Neural cell (in vitro differentiated cells): ENCODE measurements at regions not wholly inside any gene's neighbourhood (a gene's known extent, or its start where the extent isn't known, plus 50 kb on each side); places are given as distances from the start of the nearest gene placed in this dataset.
A peak's percentile ranks its signal among the peaks of the same experiment; 100 is the strongest.

Experiments
- H2AFZ ChIP-seq: fragments of 200-600, 300-800 bp; sonication (generic), shearing (Covaris generic); 2 replicates; pipeline ENCODE4 v1.6.0; 2014; ENCODE audit warnings: low read depth, mild to moderate bottlenecking, antibody characterized with exemption, low read length, moderate library complexity
- H3F3A ChIP-seq: fragments of 200-600 bp; shearing (Covaris generic); 2 replicates; pipeline ENCODE4 v1.6.1; 2016; ENCODE audit warnings: mild to moderate bottlenecking, moderate library complexity, mixed read lengths, antibody characterized with exemption, low read length; ENCODE audit not compliant: insufficient read depth, poor library complexity, severe bottlenecking
- H3K27ac ChIP-seq: fragments of 200-600, 300-800 bp; sonication (generic), shearing (Covaris generic); 2 replicates; pipeline ENCODE4 v1.5.1; 2014; ENCODE audit warnings: mild to moderate bottlenecking, low read length, moderate library complexity
- H3K27me3 ChIP-seq: fragments of 300-800, 200-600 bp; sonication (generic), shearing (Covaris generic); 2 replicates; pipeline ENCODE4 v1.6.0; 2014; ENCODE audit warnings: mild to moderate bottlenecking, low read depth, low read length, moderate library complexity; ENCODE audit not compliant: insufficient read depth
- H3K36me3 ChIP-seq: fragments of 300-800, 200-600 bp; sonication (generic), shearing (Covaris generic); 2 replicates; pipeline ENCODE4 v1.5.1; 2014; ENCODE audit warnings: mild to moderate bottlenecking, antibody characterized with exemption, low read length, moderate library complexity; ENCODE audit not compliant: insufficient read depth
- H3K4me2 ChIP-seq: fragments of 300-800, 200-600 bp; sonication (generic), shearing (Covaris generic); 2 replicates; pipeline ENCODE4 v1.6.0; 2014; ENCODE audit warnings: mild to moderate bottlenecking, low read length
- H3K4me3 ChIP-seq: fragments of 300-800, 200-600 bp; sonication (generic), shearing (Covaris generic); 2 replicates; pipeline ENCODE4 v1.5.1; 2014; ENCODE audit warnings: mild to moderate bottlenecking, low read length, moderate library complexity
- H3K79me2 ChIP-seq: fragments of 200-600 bp; shearing (Covaris generic); replicated peaks from 2 replicates; pipeline ENCODE4 v1.6.0; 2014; ENCODE audit warnings: mild to moderate bottlenecking, low read length, moderate library complexity; ENCODE audit not compliant: insufficient read depth
- H3K9ac ChIP-seq: fragments of 300-800, 200-600 bp; sonication (generic), shearing (Covaris generic); 2 replicates; pipeline ENCODE4 v1.6.1; 2016; ENCODE audit warnings: mild to moderate bottlenecking, low read length, mixed read lengths
- H3K9me2 ChIP-seq: fragments of 200-600 bp; shearing (Covaris generic); 2 replicates; pipeline ENCODE4 v1.6.1; 2016; ENCODE audit warnings: mild to moderate bottlenecking, low read length, mixed read lengths; ENCODE audit not compliant: insufficient read depth
- H3K9me3 ChIP-seq: fragments of 200-600, 300-800 bp; sonication (generic), shearing (Covaris generic); 2 replicates; pipeline ENCODE4 v1.6.1; 2016; ENCODE audit warnings: mild to moderate bottlenecking, mixed run types, low read length, moderate library complexity, mixed read lengths
- H4K20me1 ChIP-seq: fragments of 200-600 bp; shearing (Covaris generic); 2 replicates; pipeline ENCODE4 v1.6.1; 2016; ENCODE audit warnings: mild to moderate bottlenecking, mixed run types; ENCODE audit not compliant: insufficient read depth
- CTCF ChIP-seq: fragments of 450-650 bp; IDR thresholded peaks from 2 replicates; pipeline ENCODE4 v1.5.1; 2014; ENCODE audit warnings: antibody characterized with exemption, mild to moderate bottlenecking, moderate library complexity; ENCODE audit not compliant: poor library complexity, severe bottlenecking
- EP300 ChIP-seq: fragments of 450-650 bp; conservative IDR thresholded peaks from 2 replicates; pipeline ENCODE4 v1.6.1; 2014; ENCODE audit warnings: antibody characterized with exemption, mild to moderate bottlenecking, moderate library complexity; ENCODE audit not compliant: poor library complexity, severe bottlenecking
- EZH2 ChIP-seq: fragments of 200-600, 300-800 bp; shearing (Covaris generic), sonication (generic); IDR thresholded peaks from 2 replicates; pipeline ENCODE4 v1.6.1; 2014; ENCODE audit warnings: antibody characterized with exemption, low read length, borderline replicate concordance, mild to moderate bottlenecking; ENCODE audit not compliant: insufficient read depth, poor library complexity, severe bottlenecking
- MXI1 ChIP-seq: fragments of 450-650 bp; conservative IDR thresholded peaks from 2 replicates; pipeline ENCODE4 v1.6.1; 2014; ENCODE audit warnings: antibody characterized with exemption, mild to moderate bottlenecking; ENCODE audit not compliant: poor library complexity, severe bottlenecking
- POLR2AphosphoS5 ChIP-seq: IDR thresholded peaks from 2 replicates; pipeline ENCODE4 v1.6.1; 2012
- RAD21 ChIP-seq: fragments of 450-650 bp; conservative IDR thresholded peaks from 2 replicates; pipeline ENCODE4 v1.6.1; 2014; ENCODE audit warnings: antibody characterized with exemption, mild to moderate bottlenecking, moderate library complexity
- REST ChIP-seq: IDR thresholded peaks from 2 replicates; pipeline ENCODE4 v1.6.1; 2012; ENCODE audit warnings: borderline replicate concordance
- SMC3 ChIP-seq: fragments of 450-650 bp; conservative IDR thresholded peaks from 2 replicates; pipeline ENCODE4 v1.6.1; 2014; ENCODE audit warnings: antibody characterized with exemption, mild to moderate bottlenecking, moderate library complexity; ENCODE audit not compliant: poor library complexity
- TAF1 ChIP-seq: IDR thresholded peaks from 2 replicates; pipeline ENCODE4 v1.6.1; 2012; ENCODE audit warnings: low read depth

GRCh38 chr21:22573834-22574233, 1575.6 kb downstream of the NCAM2 start:
- no peaks in the 10 kb centered on the region for H3K36me3 ChIP-seq
- H2AFZ ChIP-seq: no peak overlapping the region
- no peaks in the 10 kb centered on the region for H4K20me1 ChIP-seq
- H3K27me3 ChIP-seq: no peaks in the 10 kb centered on the region
- no peaks in the 10 kb centered on the region for H3K9me3 ChIP-seq
- no peak overlapping the region for H3K27ac ChIP-seq
- no peaks in the 10 kb centered on the region for H3K9me2 ChIP-seq
- H3K4me3 ChIP-seq: no peak overlapping the region
- no peaks in the 10 kb centered on the region for H3F3A ChIP-seq
- H3K9ac ChIP-seq: no peak overlapping the region
- TF ChIP-seq RAD21 (no peak), CTCF (no peak), POLR2AphosphoS5 (no peak), REST (no peak), SMC3 (no peak), MXI1 (no peak), TAF1 (no peak), EP300 (no peak), EZH2 (no peak)
- H3K79me2 ChIP-seq: no peaks in the 10 kb centered on the region
- H3K4me2 ChIP-seq: no peak overlapping the region

- H3K9ac ChIP-seq: no peak overlapping the region
These were observed 1577.0 kb downstream of the NCAM2 start for GRCh38 chr21:22575165-22575584.

More at GRCh38 chr21:22575165-22575584, 1577.0 kb downstream of the NCAM2 start:
- Histone ChIP-seq H3K27ac (no peak overlapping the region), H3K4me2 (no peak overlapping the region), H3K9me3 (no peaks in the 10 kb centered on the region), H3K79me2 (no peaks in the 10 kb centered on the region), H3F3A (no peaks in the 10 kb centered on the region), H2AFZ (no peak overlapping the region), H4K20me1 (no peaks in the 10 kb centered on the region), H3K4me3 (no peak overlapping the region), H3K36me3 (no peaks in the 10 kb centered on the region), H3K9me2 (no peaks in the 10 kb centered on the region), H3K27me3 (no peaks in the 10 kb centered on the region)
- peak; percentile 44 for TF ChIP-seq CTCF
- TF ChIP-seq REST: no peak
- peak; percentile 19 for TF ChIP-seq RAD21
- no peak for TF ChIP-seq POLR2AphosphoS5
